MM.1S (cell line): ENCODE measurements at regions not wholly inside any gene's neighbourhood (a gene's known extent, or its start where the extent isn't known, plus 50 kb on each side); places are given as distances from the start of the nearest gene placed in this dataset.

ENCODE experiments used
- CTCF ChIP-seq: fragments of 300-600 bp; sonication (generic); IDR thresholded peaks from 2 replicates; pipeline ENCODE4 v1.5.1; 2016; ENCODE audit warnings: antibody characterized with exemption, low read length, mixed read lengths
- EZH2phosphoT487 ChIP-seq: fragments of 300-600 bp; sonication (generic); IDR thresholded peaks from 2 replicates; pipeline ENCODE4 v1.6.1; 2018; ENCODE audit warnings: antibody characterized with exemption, low read length

GRCh38 chr13:30024125-30024865, 173.9 kb upstream of the UBL3 start:
- TF ChIP-seq EZH2phosphoT487 (no peak), CTCF (no peak)
